Omental fat pad (tissue), 3 donors: ENCODE measurements at regions not wholly inside any gene's neighbourhood (a gene's known extent, or its start where the extent isn't known, plus 50 kb on each side); places are given as distances from the start of the nearest gene placed in this dataset.

Experiments used
- ATAC-seq: fragments of 150-250 bp; one replicate; pipeline ENCODE4 v1.9.1; 2016; ENCODE audit warnings: mild to moderate bottlenecking, moderate library complexity; ENCODE audit not compliant: low FRiP score
- DNase-seq: peaks from one replicate; pipeline ENCODE4 v3.0.0-alpha.2; 2019; ENCODE audit warnings: low spot score
- TF ChIP-seq, protein P1 (sequence below), 3 donors: fragments of 450-650 bp; IDR thresholded peaks; one replicate each; pipeline ENCODE4 v1.5.1; 2016 to 2017; ENCODE audit warnings: antibody characterized with exemption in 3 of 3, mild to moderate bottlenecking in 3 of 3, moderate library complexity in 2 of 3

DNA sequence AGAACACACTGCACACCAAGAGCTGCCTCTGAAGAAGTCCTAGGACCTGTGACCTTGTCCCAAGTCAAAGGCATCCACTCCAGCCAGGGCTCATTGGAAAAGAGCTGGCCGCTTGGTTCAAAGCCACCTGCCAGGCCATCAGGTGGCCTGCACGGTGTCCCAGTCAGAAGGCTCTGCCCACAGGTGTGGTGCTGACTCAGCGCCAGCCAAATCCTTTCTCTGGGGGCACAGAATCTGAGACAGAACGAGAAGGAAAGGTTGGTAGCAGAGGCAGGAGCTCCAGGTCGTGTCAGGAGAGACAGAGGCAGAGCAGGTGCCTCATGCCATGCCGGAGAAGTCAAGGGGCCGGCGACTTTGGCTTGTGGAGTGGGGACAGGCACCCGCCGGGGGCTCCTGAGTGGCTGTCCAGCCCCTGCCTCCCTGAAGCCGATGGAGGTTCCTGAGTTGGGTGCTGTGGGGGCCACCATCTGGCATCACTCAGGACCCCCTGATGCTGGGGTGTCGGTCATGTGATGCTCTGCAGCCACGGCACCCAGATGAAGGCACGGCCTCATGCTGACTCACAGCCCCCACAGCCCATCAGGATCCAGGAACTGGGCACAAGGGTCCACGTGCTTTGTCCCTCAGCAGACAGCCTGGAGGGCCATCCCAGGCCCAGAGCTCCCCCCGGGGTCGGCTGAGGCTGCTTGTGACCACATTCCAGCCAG lies 128.1 kb upstream of the FOXF1 start:
- no peak for DNase-seq

DNA sequence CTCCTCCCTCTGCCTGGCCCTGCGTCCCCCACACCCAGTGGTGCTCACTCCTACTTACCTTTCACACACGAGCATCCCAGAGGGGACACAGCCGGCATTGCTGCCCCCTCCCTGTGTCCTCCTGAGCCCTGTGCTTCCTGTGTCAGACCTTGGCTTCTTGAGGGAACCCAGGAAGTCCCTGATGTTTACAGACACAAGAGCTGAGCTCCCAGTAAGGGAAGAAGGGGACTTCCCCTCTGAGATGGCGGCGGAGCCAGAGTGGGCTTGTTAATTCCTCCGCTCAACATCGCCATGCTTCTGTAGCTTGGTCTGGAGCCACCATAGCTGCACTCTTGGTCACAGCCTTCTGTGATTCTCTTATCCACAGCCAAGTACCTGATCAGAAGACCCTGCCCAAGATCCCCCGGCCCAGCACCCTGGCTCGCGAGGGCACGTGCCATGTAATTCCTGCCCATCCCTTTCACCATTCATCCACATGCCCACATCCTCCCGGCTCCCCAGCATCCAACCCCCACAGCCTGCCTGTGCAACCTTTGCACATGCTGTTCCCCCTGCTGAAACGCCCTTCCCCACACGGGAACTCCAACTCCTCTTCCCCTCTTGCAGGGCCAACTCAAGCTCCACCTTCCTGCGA lies 127.4 kb upstream of the FOXF1 start:
- no peak for ATAC-seq
- no peak for DNase-seq

More for the DNA sequence above, 128.1 kb upstream of the FOXF1 start:
- TF ChIP-seq, protein P1, sequence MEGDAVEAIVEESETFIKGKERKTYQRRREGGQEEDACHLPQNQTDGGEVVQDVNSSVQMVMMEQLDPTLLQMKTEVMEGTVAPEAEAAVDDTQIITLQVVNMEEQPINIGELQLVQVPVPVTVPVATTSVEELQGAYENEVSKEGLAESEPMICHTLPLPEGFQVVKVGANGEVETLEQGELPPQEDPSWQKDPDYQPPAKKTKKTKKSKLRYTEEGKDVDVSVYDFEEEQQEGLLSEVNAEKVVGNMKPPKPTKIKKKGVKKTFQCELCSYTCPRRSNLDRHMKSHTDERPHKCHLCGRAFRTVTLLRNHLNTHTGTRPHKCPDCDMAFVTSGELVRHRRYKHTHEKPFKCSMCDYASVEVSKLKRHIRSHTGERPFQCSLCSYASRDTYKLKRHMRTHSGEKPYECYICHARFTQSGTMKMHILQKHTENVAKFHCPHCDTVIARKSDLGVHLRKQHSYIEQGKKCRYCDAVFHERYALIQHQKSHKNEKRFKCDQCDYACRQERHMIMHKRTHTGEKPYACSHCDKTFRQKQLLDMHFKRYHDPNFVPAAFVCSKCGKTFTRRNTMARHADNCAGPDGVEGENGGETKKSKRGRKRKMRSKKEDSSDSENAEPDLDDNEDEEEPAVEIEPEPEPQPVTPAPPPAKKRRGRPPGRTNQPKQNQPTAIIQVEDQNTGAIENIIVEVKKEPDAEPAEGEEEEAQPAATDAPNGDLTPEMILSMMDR (IDR thresholded peaks at IDR 0.05), result no peak
- ATAC-seq, result no peak

DNA sequence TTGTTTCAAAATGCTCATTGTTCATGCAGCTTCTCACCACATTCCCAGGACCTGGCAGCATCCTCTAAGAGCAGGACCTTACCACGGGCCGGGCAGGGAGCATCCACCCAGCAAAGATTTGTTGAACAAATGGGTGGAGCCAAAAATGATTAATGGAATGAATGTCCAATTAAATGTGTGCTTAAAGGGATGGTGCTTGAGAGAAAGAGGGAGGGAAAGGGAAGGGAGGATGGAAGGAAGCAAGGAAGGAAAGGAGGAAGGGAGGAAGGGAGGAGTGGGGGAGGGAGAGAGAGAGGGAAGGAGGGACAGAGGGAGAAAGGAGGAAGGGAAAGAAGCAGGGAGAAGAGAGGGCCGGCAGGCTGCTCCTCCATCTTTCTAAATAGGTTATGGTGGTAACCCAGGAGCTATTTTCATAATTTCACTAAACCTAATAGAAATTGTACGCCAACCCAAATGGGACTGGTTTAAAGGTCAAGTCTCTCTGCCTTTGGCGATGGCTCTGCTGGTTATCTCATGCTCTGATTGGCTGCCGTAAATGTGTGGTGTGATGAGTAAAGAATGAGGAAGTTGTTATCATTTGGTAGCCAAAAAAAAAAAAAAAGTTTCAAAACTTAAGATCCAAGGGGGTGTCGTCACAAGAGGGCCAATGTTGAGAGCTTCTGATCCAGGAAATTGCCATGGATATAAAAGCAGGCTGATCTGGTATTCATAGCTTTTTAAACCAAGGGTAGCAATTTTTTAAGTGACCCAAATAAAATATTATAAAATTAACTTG lies 126.7 kb upstream of the FOXF1 start:
- DNase-seq, result no peak
- TF ChIP-seq, protein P1 (IDR thresholded peaks at IDR 0.05), result no peak
- ATAC-seq, result no peak

More for the DNA sequence above, 127.4 kb upstream of the FOXF1 start:
- TF ChIP-seq, protein P1 (IDR thresholded peaks at IDR 0.05), result no peak

DNA sequence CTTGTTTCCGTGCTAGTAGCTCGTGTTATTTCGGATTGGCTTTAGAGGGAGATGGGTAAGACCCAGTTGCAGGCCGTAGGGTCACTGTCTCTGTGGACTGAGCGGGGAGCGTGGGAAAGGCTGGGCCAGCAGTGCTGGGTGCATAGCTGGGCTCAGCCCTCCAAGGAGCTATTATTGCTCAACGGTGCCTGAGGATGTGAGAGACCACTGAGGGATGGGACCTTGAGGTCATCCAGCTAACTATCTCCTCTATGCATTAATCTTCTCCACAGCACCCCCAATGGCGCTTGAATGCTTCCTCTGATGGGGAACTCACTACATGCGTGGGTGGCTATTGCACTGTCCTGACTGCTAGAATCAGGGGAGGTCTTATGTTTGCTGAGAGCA lies 126.1 kb upstream of the FOXF1 start:
- DNase-seq (no peak), ATAC-seq (no peak)
- TF ChIP-seq, protein P1 (IDR thresholded peaks at IDR 0.05), result no peak

DNA sequence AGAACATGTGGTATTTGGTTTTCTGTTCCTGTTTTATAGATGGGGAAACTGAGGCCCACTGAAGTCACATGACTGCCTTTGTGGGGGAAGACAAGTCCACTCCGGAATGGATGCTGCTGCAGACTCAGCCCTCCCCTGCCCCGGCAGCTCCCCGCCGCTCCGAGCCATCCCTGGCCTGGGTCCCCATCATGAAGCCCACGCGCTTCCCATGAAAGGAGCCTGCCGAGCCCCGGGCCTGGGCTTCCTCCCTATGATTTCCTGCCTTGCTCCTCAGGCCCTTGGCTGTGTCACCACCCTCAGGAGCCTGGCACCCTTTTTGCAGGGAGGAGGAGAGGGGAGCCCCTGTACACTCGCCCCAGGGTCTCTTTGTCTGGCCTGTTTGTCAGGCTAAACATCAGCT lies 125.3 kb upstream of the FOXF1 start:
- DNase-seq, result no peak

DNA sequence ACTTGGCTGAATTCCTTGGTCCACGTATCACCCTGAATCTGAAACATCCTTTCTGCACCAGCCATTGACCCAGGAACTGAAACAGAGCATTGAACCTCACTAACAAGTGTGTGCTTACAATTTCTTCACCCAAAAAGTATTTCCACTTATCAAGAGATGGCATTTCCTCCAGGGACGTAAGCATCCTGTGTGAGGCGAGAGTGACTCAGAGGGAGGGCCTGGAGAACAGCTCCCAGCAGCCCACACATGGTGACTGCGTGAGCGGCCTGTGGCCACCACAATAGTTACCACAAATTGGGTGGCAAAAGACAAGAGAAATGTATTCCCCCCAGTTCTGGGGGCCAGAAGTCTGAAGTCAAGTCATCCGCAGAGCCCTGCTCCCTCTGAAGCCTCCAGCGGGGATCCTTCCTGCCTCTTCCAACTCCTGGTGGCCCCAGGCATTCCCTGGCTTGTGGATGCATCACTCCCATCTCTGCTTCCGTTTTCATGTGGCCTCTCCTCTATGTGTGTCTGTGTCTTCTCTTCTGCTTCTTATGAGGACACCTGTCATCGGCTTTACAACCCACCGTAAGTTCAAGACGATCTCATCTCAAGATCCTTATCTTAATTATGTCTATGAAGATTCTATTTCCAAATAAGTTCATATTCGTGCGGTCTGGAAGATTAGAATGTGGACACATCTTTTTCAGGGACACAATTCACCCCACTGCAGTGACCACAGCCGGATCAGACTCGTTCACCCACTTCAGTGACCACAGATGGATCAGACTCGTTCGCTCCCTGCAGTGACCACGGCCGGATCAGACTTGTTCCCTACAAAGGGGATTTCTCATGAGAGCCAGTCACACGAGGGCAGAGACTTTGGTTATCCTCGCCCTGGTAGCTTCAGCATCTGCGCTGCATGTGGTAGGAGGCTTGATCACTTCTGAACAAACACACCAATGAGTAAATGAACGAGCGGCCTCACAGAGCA lies 122.6 kb upstream of the FOXF1 start:
- TF ChIP-seq, protein P1 (IDR thresholded peaks at IDR 0.05), result no peak
- ATAC-seq (no peak), DNase-seq (no peak)

More for the DNA sequence above, 125.3 kb upstream of the FOXF1 start:
- TF ChIP-seq, protein P1 (IDR thresholded peaks at IDR 0.05), result no peak
- ATAC-seq, result no peak
